GM12872 (cell line): ENCODE measurements at regions not wholly inside any gene's neighbourhood (a gene's known extent, or its start where the extent isn't known, plus 50 kb on each side); places are given as distances from the start of the nearest gene placed in this dataset.

Experiments
- TF ChIP-seq, protein P1 (sequence below): IDR thresholded peaks from 3 replicates; pipeline ENCODE4 v1.5.1; 2011; ENCODE audit warnings: low read depth, mild to moderate bottlenecking, low read length, moderate library complexity; ENCODE audit not compliant: insufficient read depth

DNA sequence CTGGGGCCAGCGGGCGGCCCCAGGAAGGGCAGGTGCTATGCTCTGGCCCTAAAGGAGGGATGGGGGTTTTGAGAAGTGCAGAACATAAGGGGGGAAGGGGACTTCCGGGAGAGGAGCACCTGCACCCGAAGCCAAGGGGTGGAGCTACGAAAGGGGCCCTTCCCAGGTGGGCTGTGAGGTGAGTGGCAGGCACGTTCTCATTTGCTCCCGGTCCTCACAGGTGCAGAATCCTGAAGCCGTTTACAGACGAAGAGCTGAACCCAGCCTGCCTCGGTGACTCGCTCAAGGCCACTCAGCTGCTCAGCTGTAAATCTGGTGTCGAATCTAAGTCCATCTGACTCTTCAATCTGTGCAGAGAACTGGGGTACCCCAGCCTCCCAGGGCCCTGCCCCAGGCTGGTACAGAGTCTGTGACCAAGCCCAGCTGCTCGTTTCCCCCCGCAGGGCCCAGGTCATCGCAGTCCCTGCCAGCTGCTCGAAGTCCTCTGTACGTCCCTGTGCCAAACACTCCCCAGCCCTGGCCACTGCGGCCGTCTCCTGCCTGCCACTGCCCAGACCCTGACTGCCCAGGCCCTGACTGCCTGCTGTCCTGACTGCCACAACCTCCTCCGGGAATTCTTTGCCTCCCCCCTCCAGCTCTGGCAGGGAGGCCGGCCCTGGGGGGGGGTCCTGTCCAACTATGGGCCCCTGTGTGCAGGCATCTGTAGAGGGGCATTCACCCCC is 53.8 kb upstream of the RXRA start:
- TF ChIP-seq, protein P1, sequence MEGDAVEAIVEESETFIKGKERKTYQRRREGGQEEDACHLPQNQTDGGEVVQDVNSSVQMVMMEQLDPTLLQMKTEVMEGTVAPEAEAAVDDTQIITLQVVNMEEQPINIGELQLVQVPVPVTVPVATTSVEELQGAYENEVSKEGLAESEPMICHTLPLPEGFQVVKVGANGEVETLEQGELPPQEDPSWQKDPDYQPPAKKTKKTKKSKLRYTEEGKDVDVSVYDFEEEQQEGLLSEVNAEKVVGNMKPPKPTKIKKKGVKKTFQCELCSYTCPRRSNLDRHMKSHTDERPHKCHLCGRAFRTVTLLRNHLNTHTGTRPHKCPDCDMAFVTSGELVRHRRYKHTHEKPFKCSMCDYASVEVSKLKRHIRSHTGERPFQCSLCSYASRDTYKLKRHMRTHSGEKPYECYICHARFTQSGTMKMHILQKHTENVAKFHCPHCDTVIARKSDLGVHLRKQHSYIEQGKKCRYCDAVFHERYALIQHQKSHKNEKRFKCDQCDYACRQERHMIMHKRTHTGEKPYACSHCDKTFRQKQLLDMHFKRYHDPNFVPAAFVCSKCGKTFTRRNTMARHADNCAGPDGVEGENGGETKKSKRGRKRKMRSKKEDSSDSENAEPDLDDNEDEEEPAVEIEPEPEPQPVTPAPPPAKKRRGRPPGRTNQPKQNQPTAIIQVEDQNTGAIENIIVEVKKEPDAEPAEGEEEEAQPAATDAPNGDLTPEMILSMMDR, result no peak

DNA sequence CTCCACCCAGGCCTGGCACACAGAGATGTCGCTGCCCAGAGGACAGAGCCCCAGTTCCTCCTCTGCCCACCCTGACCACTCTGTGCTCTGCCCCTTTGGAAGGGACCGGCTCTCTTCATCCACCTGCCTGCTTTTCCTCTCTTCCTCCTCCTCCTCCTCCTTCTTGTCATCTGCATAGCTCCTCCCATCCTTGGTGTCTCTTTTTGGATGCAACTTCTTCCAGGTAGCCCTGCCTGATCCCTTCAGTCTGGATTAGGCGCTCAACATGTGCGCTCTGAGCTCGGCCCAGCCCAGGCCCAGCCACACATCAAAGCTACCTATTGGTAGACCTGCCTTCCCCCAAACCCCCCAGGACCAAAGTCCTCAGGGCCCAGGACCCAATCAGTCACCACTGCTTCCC is 52.6 kb upstream of the RXRA start:
- TF ChIP-seq, protein P1, result no peak

DNA sequence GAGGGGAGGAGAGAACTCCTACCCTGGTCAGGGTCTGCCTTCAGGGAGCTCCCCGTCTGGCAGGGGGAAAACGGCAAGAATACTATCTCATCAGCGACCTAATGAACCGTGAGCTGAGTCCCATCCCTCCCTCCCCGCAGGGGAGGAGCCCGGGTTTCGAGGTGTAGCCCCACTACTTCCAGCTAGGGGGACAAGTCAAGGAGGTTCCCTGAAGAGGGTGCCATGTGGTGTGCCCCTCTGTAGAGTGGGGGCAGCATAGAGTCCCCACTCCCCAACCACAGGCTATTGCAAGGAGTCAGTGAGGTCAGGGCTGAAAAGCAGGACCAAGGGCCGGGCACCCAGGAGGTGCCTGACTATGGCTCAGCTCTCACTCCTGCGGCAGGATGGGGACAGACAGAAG is 50.9 kb upstream of the RXRA start:
- TF ChIP-seq, protein P1, result no peak

DNA sequence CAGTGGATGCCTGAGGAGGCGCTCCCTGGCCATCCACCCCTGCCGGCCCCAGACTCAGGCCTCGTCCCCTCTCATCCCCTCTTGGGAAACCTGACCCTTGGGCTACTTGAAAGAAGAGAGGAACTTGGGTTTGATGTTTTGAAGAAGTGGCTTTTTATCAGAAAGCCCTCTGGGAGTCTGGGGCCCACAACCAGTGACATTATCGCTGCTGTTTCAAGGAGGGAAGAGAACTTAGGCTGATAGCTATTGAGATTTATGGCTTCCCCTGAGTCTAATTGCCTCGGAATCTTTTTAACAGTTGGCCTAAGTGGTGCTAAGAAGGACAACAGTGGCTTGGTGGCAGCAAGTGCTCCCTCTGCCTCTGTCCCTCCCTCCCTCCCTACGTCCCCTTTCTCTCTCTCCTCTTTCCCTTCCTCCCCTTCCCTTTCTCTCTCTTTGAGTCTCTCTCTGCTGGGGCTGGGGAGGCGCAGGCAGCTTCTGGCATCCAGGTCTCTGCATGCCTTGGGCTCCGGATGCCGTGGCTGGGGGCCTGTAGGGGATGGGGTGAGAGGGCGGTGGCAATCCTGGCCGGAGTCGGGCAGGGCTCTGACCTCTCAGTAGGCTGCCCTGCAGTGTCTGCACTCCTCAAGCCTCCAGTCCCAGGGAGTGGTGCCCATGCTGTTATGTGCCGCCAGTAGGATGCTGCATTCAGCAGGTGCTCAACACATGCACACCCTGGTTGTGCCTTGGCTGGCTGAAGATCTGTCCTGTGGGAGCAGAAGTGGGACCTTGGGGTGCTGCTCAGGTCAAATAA is 49.6 kb upstream of the RXRA start:
- TF ChIP-seq, protein P1, result no peak
